Naive thymus-derived CD8-positive, alpha-beta T cell (primary cell): ENCODE measurements at regions not wholly inside any gene's neighbourhood (a gene's known extent, or its start where the extent isn't known, plus 50 kb on each side); places are given as distances from the start of the nearest gene placed in this dataset.
A peak's percentile ranks its signal among the peaks of the same experiment; 100 is the strongest.
"Not testable (repeated sequence)": the region's sequence is repeated elsewhere in the genome, so short reads cannot be mapped to it uniquely, and the experiment has no call there.

Source experiments
- ATAC-seq, 2 donors: fragments of 150-1000 bp; cut with Tn5 transposase in 1 of 2; sonication (Bioruptor Pico), chemical (Tn5 transposase) in 1 of 2; 1 replicate in 1 of 2; 2 replicates in 1 of 2; pipeline ENCODE4 v1.10.0; 2021; ENCODE audit warnings: mild to moderate bottlenecking in 2 of 2, moderate library complexity in 2 of 2
- POLR2A ChIA-PET: fragments of 350-600 bp; sonication (Branson Sonifier 250); formaldehyde crosslinking; loops from one replicate; lab custom pipeline; 2021; ENCODE audit warnings: antibody characterized with exemption; lab: Charles Lee
- DNase-seq, 10 donors: peaks; one replicate each; pipeline versions ENCODE4 v3.0.0 to v3.0.0-alpha.2; 2020 to 2022
- H3K27ac Mint-ChIP-seq, 10 donors: one replicate each; pipeline ENCODE4 v1.8.0; 2020 to 2022; ENCODE audit warnings: mild to moderate bottlenecking in 10 of 10, mixed read lengths in 10 of 10, moderate library complexity in 4 of 10, inconsistent platforms in 1 of 10
- H3K27me3 Mint-ChIP-seq, 5 donors: one replicate each; pipeline ENCODE4 v1.8.0; 2021 to 2022; ENCODE audit warnings: mixed read lengths in 5 of 5
- H3K36me3 Mint-ChIP-seq, 3 donors: one replicate each; pipeline ENCODE4 v1.8.0; 2020 to 2022; ENCODE audit warnings: mixed read lengths in 3 of 3, mild to moderate bottlenecking in 2 of 3, inconsistent platforms in 1 of 3
- H3K4me1 Mint-ChIP-seq, 4 donors: one replicate each; pipeline ENCODE4 v1.8.0; 2021 to 2022; ENCODE audit warnings: mixed read lengths in 4 of 4
- H3K4me3 Mint-ChIP-seq, 10 donors: one replicate each; pipeline ENCODE4 v1.8.0; 2020 to 2022; ENCODE audit warnings: mild to moderate bottlenecking in 10 of 10, mixed read lengths in 10 of 10, moderate library complexity in 6 of 10, inconsistent platforms in 1 of 10
- H3K9me3 Mint-ChIP-seq, 9 donors: one replicate each; pipeline ENCODE4 v1.8.0; 2020 to 2022; ENCODE audit warnings: mixed read lengths in 9 of 9, mild to moderate bottlenecking in 3 of 9, inconsistent platforms in 1 of 9, moderate library complexity in 1 of 9

DNA sequence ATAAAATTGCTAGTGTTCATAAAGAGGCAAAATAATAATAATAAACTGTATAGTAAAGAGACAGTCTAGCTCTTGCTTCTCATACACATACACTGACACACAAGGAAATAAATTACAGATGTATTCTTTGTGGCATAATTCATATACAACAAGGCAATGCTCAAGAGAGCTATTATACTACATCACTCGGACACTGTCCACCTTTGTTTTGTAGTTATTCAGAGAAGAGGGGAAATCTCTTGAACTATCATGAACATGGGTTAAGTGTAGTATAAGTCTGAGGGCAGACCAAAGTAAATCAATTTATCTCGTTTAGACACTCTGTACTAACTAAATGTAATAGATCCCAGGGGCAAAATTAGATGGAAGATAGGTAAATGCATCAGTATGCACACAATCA, 72.7 kb upstream of the PHIP start:
- Mint-ChIP-seq H3K27ac (no peak overlapping the region), H3K4me1 (no peaks in the 10 kb centered on the region), H3K36me3 (no peaks in the 10 kb centered on the region), H3K9me3 (no peaks in the 10 kb centered on the region), H3K4me3 (no peak overlapping the region), H3K27me3 (peaks cover 0 to 1% (median 0%) of the 10 kb centered on the region in 5 donors)
- no peak for ATAC-seq
- POLR2A ChIA-PET, result no interaction called here
- DNase-seq, result no peak

DNA sequence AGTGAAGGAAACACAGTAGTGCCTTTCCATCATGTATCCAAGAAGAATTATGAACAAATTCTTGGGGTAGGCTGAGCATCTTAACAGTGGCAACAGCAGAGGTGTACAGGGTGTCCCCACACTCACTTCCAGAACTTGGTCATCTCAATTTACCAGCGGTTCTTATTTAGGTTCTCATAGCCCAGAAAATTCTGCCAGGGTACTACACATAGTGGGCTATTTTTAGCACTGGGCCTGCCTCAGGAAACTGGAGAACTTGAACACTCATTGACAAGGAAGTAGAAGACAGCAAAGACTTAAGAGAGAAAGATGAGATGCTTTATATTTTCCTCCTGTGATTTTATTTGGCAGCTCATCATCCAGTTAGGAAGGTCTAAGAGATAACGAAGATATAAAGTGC, 71.8 kb upstream of the PHIP start:
- no peak for ATAC-seq
- DNase-seq, result no peak
- H3K9me3 Mint-ChIP-seq, result no peaks in the 10 kb centered on the region

DNA sequence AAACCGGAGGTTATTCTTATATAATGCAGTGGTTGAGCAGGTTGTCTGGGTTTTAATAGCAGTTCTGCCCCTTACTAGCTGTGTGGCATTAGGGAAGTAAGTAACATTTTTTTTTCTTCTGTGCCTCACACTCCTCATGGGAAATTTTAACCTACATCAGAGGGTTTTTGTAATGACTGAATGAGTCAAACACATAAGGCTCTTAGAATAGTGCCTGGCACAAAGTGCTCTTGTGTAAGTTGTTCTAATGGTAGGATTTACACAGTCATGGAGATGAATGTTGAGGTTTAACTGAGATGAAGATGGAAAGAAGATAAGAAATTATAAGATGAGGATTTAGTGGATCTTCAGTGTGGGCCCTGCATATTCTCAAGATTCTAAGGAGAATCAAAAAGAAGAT, 68.4 kb upstream of the PHIP start:
- no peaks in the 10 kb centered on the region for H3K36me3 Mint-ChIP-seq
- H3K27me3 Mint-ChIP-seq, result peaks cover 0 to 5% (median 1%) of the 10 kb centered on the region in 5 donors
- DNase-seq (no peak), ATAC-seq (no peak)
- no peaks in the 10 kb centered on the region for H3K4me1 Mint-ChIP-seq
- H3K4me3 Mint-ChIP-seq, result no peak overlapping the region
- no peak overlapping the region for H3K27ac Mint-ChIP-seq
- POLR2A ChIA-PET, result no interaction called here
- H3K9me3 Mint-ChIP-seq, result no peaks in the 10 kb centered on the region

More for the DNA sequence above, 71.8 kb upstream of the PHIP start:
- no peak overlapping the region for H3K4me3 Mint-ChIP-seq
- H3K4me1 Mint-ChIP-seq, result no peaks in the 10 kb centered on the region
- POLR2A ChIA-PET, result no interaction called here
- H3K27ac Mint-ChIP-seq, result no peak overlapping the region
- no peaks in the 10 kb centered on the region for H3K36me3 Mint-ChIP-seq
- H3K27me3 Mint-ChIP-seq, result peaks cover 0 to 1% (median 0%) of the 10 kb centered on the region in 5 donors

GRCh38 chr6:79145301-79145700, 67.2 kb upstream of the PHIP start:
- no peak overlapping the region for H3K4me3 Mint-ChIP-seq
- no peaks in the 10 kb centered on the region for H3K9me3 Mint-ChIP-seq
- POLR2A ChIA-PET, result no interaction called here
- H3K27ac Mint-ChIP-seq, result no peak overlapping the region
- H3K27me3 Mint-ChIP-seq, result peaks cover 0 to 5% (median 1%) of the 10 kb centered on the region in 5 donors
- no peaks in the 10 kb centered on the region for H3K4me1 Mint-ChIP-seq
- no peak for ATAC-seq
- no peaks in the 10 kb centered on the region for H3K36me3 Mint-ChIP-seq
- DNase-seq, result peak in 1 of 10 donors; percentile 11

- ATAC-seq (no peak), DNase-seq (no peak)
- Mint-ChIP-seq H3K36me3 (no peaks in the 10 kb centered on the region), H3K27ac (no peak overlapping the region), H3K4me1 (no peaks in the 10 kb centered on the region), H3K4me3 (no peak overlapping the region), H3K27me3 (peaks cover 0 to 5% (median 2%) of the 10 kb centered on the region in 5 donors), H3K9me3 (peaks cover 0 to 2% (median 0%) of the 10 kb centered on the region in 9 donors)
- POLR2A ChIA-PET, result no interaction called here
Measured at GRCh38 chr6:79143320-79143898, 65.4 kb upstream of the PHIP start.

DNA sequence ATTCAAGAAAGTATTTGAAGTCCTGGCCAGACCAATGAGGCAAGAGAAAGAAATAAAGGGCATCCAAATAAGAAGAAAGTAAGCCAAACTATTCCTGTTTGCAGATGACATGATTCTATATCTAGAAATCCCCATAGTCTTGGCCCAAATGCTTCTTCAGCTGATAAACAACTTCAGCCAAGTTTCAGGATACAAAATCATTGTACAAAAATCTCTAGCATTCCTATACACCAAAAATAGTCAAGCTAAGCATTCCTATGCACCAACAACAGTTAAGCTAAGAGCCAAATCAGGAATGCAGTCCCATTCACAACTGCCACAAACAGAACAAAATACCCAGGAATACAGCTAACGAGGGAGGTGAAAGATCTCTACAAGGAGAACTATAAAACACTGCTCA, 60.1 kb upstream of the PHIP start:
- DNase-seq, result no peak
- H3K36me3 Mint-ChIP-seq, result peaks cover 0 to 22% (median 22%) of the 10 kb centered on the region in 3 donors
- no peak overlapping the region for H3K4me3 Mint-ChIP-seq
- no peak for ATAC-seq
- peaks cover 12 to 20% (median 13%) of the 10 kb centered on the region in 5 donors for H3K27me3 Mint-ChIP-seq
- H3K9me3 Mint-ChIP-seq, result peaks cover 7 to 46% (median 32%) of the 10 kb centered on the region in 9 donors
- H3K27ac Mint-ChIP-seq, result no peak overlapping the region
- POLR2A ChIA-PET, result no interaction called here
- H3K4me1 Mint-ChIP-seq, result no peaks in the 10 kb centered on the region

DNA sequence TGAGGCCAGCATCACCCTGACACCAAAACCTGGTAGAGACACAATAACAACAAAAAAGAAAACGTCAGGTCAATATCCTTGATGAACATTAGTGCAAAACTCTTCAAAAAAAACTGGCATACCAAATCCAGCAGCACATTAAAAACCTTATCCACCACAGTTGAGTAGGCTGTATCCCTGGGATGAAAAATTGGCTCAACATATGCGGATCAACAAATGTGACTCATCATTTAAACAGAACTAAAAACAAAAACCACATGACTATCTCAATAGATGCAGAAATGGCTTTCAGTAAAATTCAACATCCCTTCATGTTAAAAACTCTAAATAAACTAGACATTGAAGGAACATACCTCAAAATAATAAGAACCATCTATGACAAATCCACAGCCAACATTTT, 59.6 kb upstream of the PHIP start:
- Mint-ChIP-seq H3K27ac (no peak overlapping the region), H3K27me3 (peaks cover 12 to 20% (median 13%) of the 10 kb centered on the region in 5 donors), H3K4me1 (no peaks in the 10 kb centered on the region), H3K9me3 (peaks cover 7 to 50% (median 33%) of the 10 kb centered on the region in 9 donors), H3K4me3 (no peak overlapping the region), H3K36me3 (peaks cover 0 to 23% (median 22%) of the 10 kb centered on the region in 3 donors)
- DNase-seq, result no peak
- ATAC-seq, result no peak
- POLR2A ChIA-PET, result no interaction called here

- Mint-ChIP-seq H3K4me1 (no peaks in the 10 kb centered on the region), H3K4me3 (no peak overlapping the region), H3K27me3 (peaks cover 13 to 30% (median 18%) of the 10 kb centered on the region in 5 donors), H3K27ac (no peak overlapping the region), H3K36me3 (peaks cover 0 to 25% (median 22%) of the 10 kb centered on the region in 3 donors), H3K9me3 (peaks cover 10 to 53% (median 38%) of the 10 kb centered on the region in 9 donors)
- POLR2A ChIA-PET, result no interaction called here
- no peak for DNase-seq
- ATAC-seq, result no peak
Measured at GRCh38 chr6:79135973-79136470, 58.0 kb upstream of the PHIP start.

GRCh38 chr6:79134699-79135474, 56.8 kb upstream of the PHIP start:
- ATAC-seq (no peak), DNase-seq (no peak)
- Mint-ChIP-seq H3K4me3 (peak overlapping the region in 1 of 10 donors; percentile 24), H3K9me3 (peaks cover 10 to 53% (median 38%) of the 10 kb centered on the region in 9 donors), H3K27me3 (peaks cover 13 to 36% (median 19%) of the 10 kb centered on the region in 5 donors), H3K27ac (no peak overlapping the region), H3K36me3 (peaks cover 0 to 25% (median 22%) of the 10 kb centered on the region in 3 donors), H3K4me1 (no peaks in the 10 kb centered on the region)
- POLR2A ChIA-PET, result no interaction called here

DNA sequence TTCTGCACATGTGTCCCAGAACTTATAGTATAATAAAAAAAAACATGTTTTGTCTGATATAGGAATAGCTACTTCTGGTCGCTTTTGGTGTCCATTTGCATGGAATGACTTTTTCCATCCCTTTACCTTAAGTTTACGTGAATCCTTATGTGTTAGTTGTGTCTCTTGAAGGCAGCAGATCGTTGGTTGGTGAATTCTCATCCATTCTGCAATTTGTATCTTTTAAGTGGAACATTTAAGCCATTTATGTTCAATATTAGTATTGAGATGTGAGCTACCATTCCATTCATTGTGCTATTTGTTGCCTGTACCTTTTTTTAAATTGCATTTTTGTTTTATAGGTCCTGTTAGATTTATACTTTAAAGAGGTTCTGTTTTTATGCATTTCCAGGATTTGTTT, 55.1 kb upstream of the PHIP start:
- Mint-ChIP-seq H3K36me3 (peaks cover 0 to 25% (median 22%) of the 10 kb centered on the region in 3 donors), H3K4me1 (no peaks in the 10 kb centered on the region), H3K4me3 (no peak overlapping the region), H3K27me3 (peaks cover 13 to 41% (median 20%) of the 10 kb centered on the region in 5 donors), H3K27ac (no peak overlapping the region), H3K9me3 (peaks cover 10 to 53% (median 38%) of the 10 kb centered on the region in 9 donors)
- POLR2A ChIA-PET, result no interaction called here
- DNase-seq, result no peak
- ATAC-seq, result no peak

DNA sequence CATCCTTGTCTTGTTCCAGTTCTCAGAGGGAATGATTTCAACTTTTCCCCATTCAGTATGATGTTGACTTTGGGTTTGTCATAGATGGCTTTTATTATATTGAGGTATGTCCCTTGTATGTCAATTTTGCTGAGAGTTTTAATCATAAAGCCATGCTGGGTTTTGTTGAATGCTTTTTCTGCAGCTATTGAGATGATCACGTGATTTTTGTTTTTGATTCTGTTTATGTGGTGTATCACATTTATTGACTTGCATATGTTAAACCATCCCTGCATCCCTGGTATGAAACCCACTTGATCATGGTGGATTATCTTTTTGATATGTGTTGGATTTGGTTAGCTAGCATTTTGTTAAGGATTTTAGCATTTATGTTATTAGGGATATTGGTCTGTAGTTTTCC, 53.2 kb upstream of the PHIP start:
- H3K27ac Mint-ChIP-seq, POLR2A ChIA-PET, H3K4me1 Mint-ChIP-seq, DNase-seq, H3K4me3 Mint-ChIP-seq, ATAC-seq: not testable (repeated sequence)
- H3K9me3 Mint-ChIP-seq, result peaks cover 5 to 38% (median 21%) of the 10 kb centered on the region in 9 donors
- peaks cover 0 to 22% (median 9%) of the 10 kb centered on the region in 3 donors for H3K36me3 Mint-ChIP-seq
- peaks cover 13 to 36% (median 18%) of the 10 kb centered on the region in 5 donors for H3K27me3 Mint-ChIP-seq
